Activated CD4-positive, alpha-beta memory T cell treated with anti-CD3 and anti-CD28 coated beads, Interleukin-2, amount 10 ng/mL, durations not matched to agents 7 days and 5 days (primary cell): ENCODE measurements at regions not wholly inside any gene's neighbourhood (a gene's known extent, or its start where the extent isn't known, plus 50 kb on each side); places are given as distances from the start of the nearest gene placed in this dataset.

Experiments used
- CTCF ChIA-PET: fragments of 350-600 bp; sonication (Branson Sonifier 250); formaldehyde crosslinking; loops from one replicate; lab custom pipeline; 2021; ENCODE audit warnings: antibody characterized with exemption, inconsistent platforms; lab: Charles Lee
- POLR2A ChIA-PET: fragments of 350-600 bp; sonication (Branson Sonifier 250); formaldehyde crosslinking; loops from one replicate; lab custom pipeline; 2021; ENCODE audit warnings: antibody characterized with exemption; lab: Charles Lee
- DNase-seq: peaks from one replicate; pipeline ENCODE4 v3.0.0-alpha.2; 2020
- H3K27ac Mint-ChIP-seq: one replicate; pipeline ENCODE4 v1.8.0; 2021; ENCODE audit warnings: mild to moderate bottlenecking, mixed read lengths
- H3K27me3 Mint-ChIP-seq: one replicate; pipeline ENCODE4 v1.8.0; 2021; ENCODE audit warnings: mixed read lengths
- H3K36me3 Mint-ChIP-seq: one replicate; pipeline ENCODE4 v1.8.0; 2021; ENCODE audit warnings: low read depth, mixed read lengths
- H3K4me1 Mint-ChIP-seq: one replicate; pipeline ENCODE4 v1.8.0; 2021; ENCODE audit warnings: mixed read lengths
- H3K4me3 Mint-ChIP-seq: one replicate; pipeline ENCODE4 v1.8.0; 2021; ENCODE audit warnings: mild to moderate bottlenecking, mixed read lengths
- H3K9me3 Mint-ChIP-seq: one replicate; pipeline ENCODE4 v1.8.0; 2021; ENCODE audit warnings: mixed read lengths

DNA sequence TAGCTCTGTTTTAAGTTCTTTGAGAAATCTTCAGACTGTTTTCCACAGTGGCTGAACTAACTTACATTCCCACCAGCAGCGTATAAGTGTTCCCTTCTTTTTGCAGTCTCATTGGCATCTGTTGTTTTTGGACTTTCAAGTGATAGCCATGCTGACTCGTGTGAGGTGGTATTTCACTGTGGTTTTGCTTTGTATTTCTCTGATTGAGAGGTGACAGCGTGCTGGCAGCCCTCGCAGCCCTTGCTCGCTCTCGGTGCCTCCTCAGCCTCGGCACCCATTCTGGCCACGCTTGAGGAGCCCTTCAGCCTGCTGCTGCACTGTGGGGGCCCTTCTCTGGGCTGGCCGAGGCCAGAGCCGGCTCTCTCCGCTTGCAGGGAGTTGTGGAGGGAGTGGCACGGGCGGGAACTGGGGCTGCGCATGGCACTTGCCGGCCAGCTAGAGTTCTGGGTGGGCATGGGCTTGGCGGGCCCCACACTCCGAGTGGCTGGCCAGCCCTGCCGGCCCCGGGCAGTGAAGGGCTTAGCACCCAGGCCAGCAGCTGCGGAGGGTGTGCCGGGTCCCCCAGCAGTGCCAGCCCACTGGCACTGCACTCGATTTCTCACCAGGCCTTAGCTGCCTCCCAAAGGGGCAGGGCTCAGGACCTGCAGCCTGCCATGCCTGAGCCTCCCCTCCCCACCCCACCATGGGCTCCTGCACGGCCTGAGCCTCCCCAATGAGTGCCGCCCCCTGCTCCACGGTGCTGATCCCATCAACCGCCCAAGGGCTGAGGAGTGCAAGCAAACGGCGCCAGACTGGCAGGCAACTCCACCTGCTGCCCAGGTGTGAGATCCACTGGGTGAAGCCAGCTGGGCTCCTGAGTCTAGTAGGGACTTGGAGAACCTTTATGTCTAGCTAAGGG is 151.8 kb downstream of the IRS1 start:
- Mint-ChIP-seq H3K4me3 (no peak overlapping the region), H3K9me3 (peaks cover 17% of the 10 kb centered on the region), H3K27me3 (peaks cover 8% of the 10 kb centered on the region), H3K27ac (no peak overlapping the region), H3K4me1 (peaks cover 40% of the 10 kb centered on the region), H3K36me3 (peaks cover 21% of the 10 kb centered on the region)
- no peak for DNase-seq
- ChIA-PET POLR2A (no interaction called here), CTCF (no interaction called here)

DNA sequence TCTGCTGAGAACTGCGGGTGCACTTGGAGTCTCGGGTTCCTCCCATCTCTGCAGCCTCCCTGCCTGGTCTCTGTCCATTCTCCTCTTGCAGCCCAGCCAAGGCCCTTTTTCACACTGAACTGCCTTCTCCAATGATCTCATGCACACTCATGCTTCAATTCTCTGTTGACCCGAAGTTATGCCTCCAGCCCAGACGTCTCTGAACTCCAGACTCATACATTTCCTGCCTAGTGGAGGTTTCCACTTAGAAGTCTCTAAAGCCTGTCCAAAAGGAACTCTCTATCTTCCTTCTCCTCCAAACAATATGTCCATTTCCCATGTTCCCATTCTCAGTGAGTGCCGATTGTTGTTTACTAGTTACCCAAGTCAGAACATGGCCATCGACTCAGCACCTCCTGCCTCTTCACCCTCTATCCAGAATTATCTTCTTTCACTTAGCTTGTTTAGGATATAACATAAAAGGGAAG is 155.2 kb downstream of the IRS1 start:
- CTCF ChIA-PET = no interaction called here
- H3K4me3 Mint-ChIP-seq = no peak overlapping the region
- POLR2A ChIA-PET = no interaction called here
- no peak overlapping the region for H3K27ac Mint-ChIP-seq
- peaks cover 8% of the 10 kb centered on the region for H3K27me3 Mint-ChIP-seq
- DNase-seq = no peak
- peaks cover 6% of the 10 kb centered on the region for H3K4me1 Mint-ChIP-seq
- peaks cover 20% of the 10 kb centered on the region for H3K9me3 Mint-ChIP-seq
- H3K36me3 Mint-ChIP-seq = peaks cover 10% of the 10 kb centered on the region

DNA sequence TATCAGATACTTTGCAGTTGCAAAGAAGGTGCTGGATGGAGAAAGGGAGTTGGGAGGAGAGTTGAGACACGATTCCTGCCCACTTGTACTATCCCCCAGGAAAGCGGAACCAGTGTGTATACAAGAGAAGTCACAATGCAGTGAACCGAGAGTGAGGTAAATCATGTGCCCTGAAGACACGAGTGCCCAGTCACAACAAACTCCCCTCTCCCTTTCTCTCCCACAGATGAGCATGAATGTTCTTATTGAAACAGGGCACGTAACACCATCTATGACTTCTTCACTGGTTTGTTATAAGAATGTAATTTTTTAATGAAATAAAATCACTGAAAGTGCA is 155.7 kb downstream of the IRS1 start:
- DNase-seq = no peak
- Mint-ChIP-seq H3K27me3 (peaks cover 8% of the 10 kb centered on the region), H3K4me3 (no peak overlapping the region), H3K36me3 (peaks cover 5% of the 10 kb centered on the region), H3K27ac (no peak overlapping the region), H3K4me1 (peaks cover under 1% of the 10 kb centered on the region), H3K9me3 (peaks cover 16% of the 10 kb centered on the region)
- ChIA-PET CTCF (no interaction called here), POLR2A (no interaction called here)

DNA sequence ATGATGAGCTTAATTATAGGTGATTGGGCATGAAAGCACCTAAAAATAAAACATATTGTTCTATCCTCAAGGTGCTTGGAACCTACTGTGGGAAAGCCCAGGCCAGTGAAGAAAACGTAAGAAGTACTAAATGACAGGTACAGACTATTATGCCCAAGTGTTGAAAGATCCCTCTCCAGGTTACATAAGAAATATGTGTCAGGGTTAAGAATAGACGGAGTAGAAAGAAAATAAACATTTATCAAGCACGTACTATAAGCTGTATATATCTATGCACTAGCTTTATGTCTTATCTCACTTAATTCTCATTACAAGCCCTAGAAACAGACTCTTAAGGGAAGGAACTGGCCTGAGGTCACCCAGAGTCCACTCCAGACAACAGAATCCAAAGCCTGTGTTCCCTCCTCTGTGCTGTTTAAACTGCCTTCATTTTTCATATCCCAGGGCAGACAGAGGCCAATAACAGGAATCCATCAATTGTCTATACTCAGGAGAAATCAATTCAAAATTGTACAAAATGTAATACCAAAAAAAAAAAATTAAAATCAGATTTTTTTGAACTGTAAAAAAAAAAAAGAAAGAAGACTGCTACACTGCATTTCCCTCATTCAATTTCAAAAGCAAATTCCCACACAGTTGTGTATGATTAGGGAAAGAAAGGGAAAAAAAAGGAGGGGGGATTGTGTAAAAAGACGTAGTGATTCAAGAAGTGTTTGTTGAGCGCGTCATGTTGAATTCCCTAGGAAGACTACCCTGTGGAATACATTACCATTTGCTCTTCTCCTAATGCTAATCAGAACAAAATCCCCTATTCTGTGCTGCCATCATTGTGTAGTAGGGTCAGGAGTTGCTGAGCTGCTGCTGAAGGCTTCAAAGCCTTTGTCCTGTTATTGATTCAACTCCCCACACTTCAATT is 156.3 kb downstream of the IRS1 start:
- Mint-ChIP-seq H3K4me3 (no peak overlapping the region), H3K4me1 (no peaks in the 10 kb centered on the region), H3K9me3 (peaks cover 11% of the 10 kb centered on the region), H3K36me3 (no peaks in the 10 kb centered on the region), H3K27me3 (peaks cover 8% of the 10 kb centered on the region), H3K27ac (no peak overlapping the region)
- ChIA-PET CTCF (no interaction called here), POLR2A (no interaction called here)
- no peak for DNase-seq

DNA sequence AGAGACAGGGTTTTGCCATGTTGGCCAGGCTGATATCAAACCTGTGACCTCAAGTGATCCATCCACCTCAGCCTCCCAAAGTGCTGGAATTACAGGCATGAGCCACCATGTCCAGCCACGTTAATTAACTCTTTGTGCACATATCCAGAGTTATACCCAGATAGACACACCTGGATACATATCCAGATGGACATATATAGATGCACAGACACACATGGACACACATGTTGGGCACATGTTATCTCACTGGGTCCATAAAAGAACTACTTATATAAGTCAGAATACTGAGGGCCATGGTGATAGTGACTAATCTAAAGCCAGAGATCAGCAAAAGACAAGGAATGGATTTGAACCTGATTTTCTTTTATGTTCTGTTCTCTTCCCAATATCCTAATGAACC is 158.6 kb downstream of the IRS1 start:
- Mint-ChIP-seq H3K27ac (no peak overlapping the region), H3K9me3 (peaks cover 8% of the 10 kb centered on the region), H3K27me3 (peaks cover 10% of the 10 kb centered on the region), H3K36me3 (no peaks in the 10 kb centered on the region), H3K4me1 (no peaks in the 10 kb centered on the region), H3K4me3 (no peak overlapping the region)
- DNase-seq = no peak
- ChIA-PET CTCF (no interaction called here), POLR2A (no interaction called here)

DNA sequence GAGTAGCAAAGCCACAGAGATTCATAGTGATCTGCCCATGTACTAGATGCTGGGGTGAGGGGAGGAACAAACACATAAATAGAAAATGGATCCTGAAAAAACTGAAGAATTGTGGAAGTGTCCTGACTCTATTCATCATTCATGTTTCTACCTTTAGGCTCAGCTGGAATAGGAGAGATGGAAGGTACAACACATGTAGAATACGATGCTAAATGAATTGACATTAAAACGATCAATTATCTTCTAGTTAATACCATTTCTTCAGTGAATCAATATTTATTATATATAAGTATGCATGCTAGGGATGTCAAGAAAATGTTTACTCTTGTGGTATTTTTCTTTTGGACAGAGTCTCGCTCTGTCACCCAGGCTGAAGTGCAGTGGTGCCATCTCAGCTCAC is 159.1 kb downstream of the IRS1 start:
- Mint-ChIP-seq H3K27me3 (peaks cover 10% of the 10 kb centered on the region), H3K36me3 (no peaks in the 10 kb centered on the region), H3K4me1 (no peaks in the 10 kb centered on the region), H3K9me3 (peaks cover 8% of the 10 kb centered on the region), H3K27ac (no peak overlapping the region), H3K4me3 (no peak overlapping the region)
- CTCF ChIA-PET = interaction anchor here (0.6 kb wide), 1 partner anchor 32 kb away, joined by 5 read pairs; no protein-coding TSS in a partner anchor
- POLR2A ChIA-PET = no interaction called here
- no peak for DNase-seq

DNA sequence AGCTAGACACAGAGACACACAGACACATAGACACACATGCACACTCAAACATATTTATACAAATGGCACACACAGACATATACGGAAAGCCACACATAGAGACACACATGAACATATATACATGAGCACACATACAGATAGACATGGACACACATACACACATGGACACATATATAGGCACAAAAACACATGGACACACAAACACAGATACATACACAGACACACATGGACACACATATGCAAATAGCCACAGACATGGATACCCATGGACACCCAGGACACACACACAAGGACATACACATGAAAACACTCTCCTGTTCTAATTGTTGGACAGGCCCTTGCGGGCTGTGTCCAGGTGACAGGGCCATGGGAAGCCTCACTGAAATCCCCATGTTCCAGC is 160.1 kb downstream of the IRS1 start:
- ChIA-PET CTCF (no interaction called here), POLR2A (no interaction called here)
- no peak for DNase-seq
- Mint-ChIP-seq H3K36me3 (no peaks in the 10 kb centered on the region), H3K27ac (no peak overlapping the region), H3K4me1 (no peaks in the 10 kb centered on the region), H3K27me3 (peaks cover 11% of the 10 kb centered on the region), H3K4me3 (no peak overlapping the region), H3K9me3 (peaks cover 8% of the 10 kb centered on the region)

GRCh38 chr2:226638576-226638975 is 161.0 kb downstream of the IRS1 start:
- CTCF ChIA-PET = no interaction called here
- POLR2A ChIA-PET = no interaction called here
- no peak for DNase-seq
- H3K4me3 Mint-ChIP-seq = no peak overlapping the region
- peaks cover 8% of the 10 kb centered on the region for H3K27me3 Mint-ChIP-seq
- no peaks in the 10 kb centered on the region for H3K4me1 Mint-ChIP-seq
- peaks cover 8% of the 10 kb centered on the region for H3K9me3 Mint-ChIP-seq
- no peaks in the 10 kb centered on the region for H3K36me3 Mint-ChIP-seq
- H3K27ac Mint-ChIP-seq = no peak overlapping the region

DNA sequence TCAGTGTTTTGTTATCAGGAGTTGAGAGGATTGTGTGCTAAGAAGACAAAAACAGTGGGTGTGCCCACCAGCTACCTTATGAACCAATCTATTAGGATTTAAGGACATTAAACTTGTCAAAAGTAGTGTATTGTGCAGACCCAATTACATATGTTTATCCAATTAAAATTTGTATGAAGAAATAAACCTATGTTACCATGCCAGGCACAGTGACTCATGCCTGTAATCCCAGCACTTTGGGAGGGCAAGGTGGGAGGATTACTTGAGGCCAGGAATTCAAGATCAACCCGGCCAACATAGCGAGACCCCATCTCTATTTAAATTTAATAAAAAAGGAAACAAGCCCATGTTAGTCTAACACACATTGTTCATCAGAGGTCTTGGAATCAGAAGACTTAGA is 162.2 kb downstream of the IRS1 start:
- CTCF ChIA-PET = no interaction called here
- no peak overlapping the region for H3K27ac Mint-ChIP-seq
- H3K27me3 Mint-ChIP-seq = peaks cover 8% of the 10 kb centered on the region
- H3K36me3 Mint-ChIP-seq = no peaks in the 10 kb centered on the region
- DNase-seq = no peak
- no peaks in the 10 kb centered on the region for H3K4me1 Mint-ChIP-seq
- no peak overlapping the region for H3K4me3 Mint-ChIP-seq
- POLR2A ChIA-PET = no interaction called here
- H3K9me3 Mint-ChIP-seq = peaks cover 8% of the 10 kb centered on the region

- Mint-ChIP-seq H3K36me3 (no peaks in the 10 kb centered on the region), H3K9me3 (peaks cover 8% of the 10 kb centered on the region), H3K4me3 (no peak overlapping the region), H3K27me3 (peaks cover 8% of the 10 kb centered on the region), H3K4me1 (no peaks in the 10 kb centered on the region), H3K27ac (no peak overlapping the region)
- ChIA-PET CTCF (no interaction called here), POLR2A (no interaction called here)
- DNase-seq = no peak
Observed at GRCh38 chr2:226636586-226636985, 163.0 kb downstream of the IRS1 start.

DNA sequence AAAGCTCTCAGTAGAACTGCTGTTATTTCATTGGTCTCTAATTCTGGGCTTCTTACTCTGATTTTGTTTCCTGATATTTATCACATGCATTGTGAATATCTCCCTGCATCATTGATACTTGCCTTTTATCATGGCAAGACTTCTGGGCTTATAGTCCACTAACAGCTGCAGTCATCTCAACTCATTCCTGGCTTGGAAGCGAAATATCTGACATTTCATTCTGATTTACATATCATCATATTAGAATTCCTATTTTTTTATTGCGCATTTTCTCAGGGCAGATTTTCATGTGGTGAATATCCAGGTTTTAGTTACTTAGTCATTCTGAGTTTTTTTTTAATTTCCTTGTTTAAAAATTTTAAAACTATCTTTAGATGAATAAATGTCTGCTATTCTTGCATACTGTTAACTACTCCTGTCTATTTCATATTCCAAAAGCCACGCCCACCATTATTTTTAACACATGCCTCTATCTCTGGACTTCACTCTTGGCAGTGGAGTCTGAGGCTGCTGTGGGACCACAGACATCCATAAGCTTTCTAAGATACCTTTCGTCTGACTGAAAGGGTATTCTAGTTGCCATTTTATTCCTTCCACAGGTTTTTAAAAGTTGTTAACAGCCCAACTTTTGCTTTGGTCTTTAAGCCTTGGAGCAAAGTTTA is 164.5 kb downstream of the IRS1 start:
- no peak overlapping the region for H3K27ac Mint-ChIP-seq
- DNase-seq = no peak
- H3K4me1 Mint-ChIP-seq = no peaks in the 10 kb centered on the region
- CTCF ChIA-PET = no interaction called here
- peaks cover 8% of the 10 kb centered on the region for H3K27me3 Mint-ChIP-seq
- no peaks in the 10 kb centered on the region for H3K36me3 Mint-ChIP-seq
- H3K9me3 Mint-ChIP-seq = peaks cover 9% of the 10 kb centered on the region
- no peak overlapping the region for H3K4me3 Mint-ChIP-seq
- POLR2A ChIA-PET = no interaction called here

DNA sequence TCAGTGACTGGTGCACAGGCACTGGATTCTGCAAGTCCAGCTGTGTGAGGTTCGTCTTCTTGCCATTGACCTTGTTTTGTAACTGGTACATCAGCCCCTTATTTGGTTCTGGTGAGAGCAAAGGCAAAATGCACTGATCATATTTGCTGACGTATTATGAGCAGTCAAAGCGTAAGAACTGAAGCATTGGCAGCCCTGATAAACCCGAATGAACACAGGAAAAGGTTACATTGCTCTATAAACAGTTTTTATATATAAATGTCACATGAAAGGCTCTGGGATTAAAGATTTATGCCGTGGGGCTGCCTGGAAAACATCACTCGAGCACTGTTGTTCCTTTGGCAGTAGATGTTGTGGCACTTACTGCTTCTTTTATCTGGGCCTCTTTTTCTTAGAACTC is 167.9 kb downstream of the IRS1 start:
- DNase-seq = no peak
- POLR2A ChIA-PET = no interaction called here
- Mint-ChIP-seq H3K36me3 (no peaks in the 10 kb centered on the region), H3K4me1 (no peaks in the 10 kb centered on the region), H3K9me3 (peaks cover 3% of the 10 kb centered on the region), H3K27me3 (peaks cover 7% of the 10 kb centered on the region), H3K27ac (no peak overlapping the region), H3K4me3 (no peak overlapping the region)
- CTCF ChIA-PET = no interaction called here

GRCh38 chr2:226631187-226631586 is 168.4 kb downstream of the IRS1 start:
- Mint-ChIP-seq H3K9me3 (peaks cover 3% of the 10 kb centered on the region), H3K4me1 (no peaks in the 10 kb centered on the region), H3K4me3 (no peak overlapping the region), H3K27me3 (peaks cover 6% of the 10 kb centered on the region), H3K27ac (no peak overlapping the region), H3K36me3 (no peaks in the 10 kb centered on the region)
- ChIA-PET POLR2A (no interaction called here), CTCF (no interaction called here)
- no peak for DNase-seq
